ENCODE measurements at regions not wholly inside any gene's neighbourhood (a gene's known extent, or its start where the extent isn't known, plus 50 kb on each side); places are given as distances from the start of the nearest gene placed in this dataset.

DNA sequence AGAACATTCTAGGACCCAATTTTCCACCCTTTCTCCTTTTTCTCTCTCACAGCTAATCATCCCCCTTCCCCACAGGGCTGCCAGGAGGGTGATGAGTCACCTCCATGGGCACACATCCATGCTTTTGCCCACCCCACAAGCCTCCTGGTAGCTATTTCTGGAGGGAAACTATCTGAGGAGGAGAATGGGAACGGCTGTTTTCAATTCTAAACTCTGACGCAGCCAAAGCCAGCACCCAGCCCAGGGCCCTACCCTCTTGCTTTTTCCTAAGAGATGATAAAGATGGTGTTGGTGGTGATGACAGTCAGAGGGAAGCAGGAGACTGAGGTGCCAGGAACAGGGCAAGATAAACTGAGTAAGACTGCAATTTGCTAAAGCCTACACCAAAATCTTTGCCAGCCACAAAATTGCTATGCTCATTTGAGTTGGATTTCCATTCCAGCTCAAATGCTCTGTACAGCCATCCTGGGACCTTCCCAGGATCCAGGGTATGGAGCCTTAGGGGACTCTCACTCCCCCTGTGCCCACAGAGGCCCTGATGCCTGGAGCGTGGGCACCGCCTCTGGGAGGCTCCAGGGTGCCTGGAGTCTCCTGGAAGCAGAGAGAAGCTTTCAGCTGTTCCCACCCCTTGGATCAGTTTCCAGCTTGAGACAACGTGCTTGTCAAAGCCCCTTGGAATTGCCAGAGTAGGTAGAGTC is 62.0 kb upstream of the FZD7 start:
- DNase-seq (ENCODE audit: low read depth), result no peak
- no peak for TF ChIP-seq CTCF (IDR thresholded peaks at IDR 0.05; ENCODE audit: low read length, missing control alignments)
- no peak overlapping the region for H3K4me3 ChIP-seq (replicated peaks; ENCODE audit: low read depth, low read length)

DNA sequence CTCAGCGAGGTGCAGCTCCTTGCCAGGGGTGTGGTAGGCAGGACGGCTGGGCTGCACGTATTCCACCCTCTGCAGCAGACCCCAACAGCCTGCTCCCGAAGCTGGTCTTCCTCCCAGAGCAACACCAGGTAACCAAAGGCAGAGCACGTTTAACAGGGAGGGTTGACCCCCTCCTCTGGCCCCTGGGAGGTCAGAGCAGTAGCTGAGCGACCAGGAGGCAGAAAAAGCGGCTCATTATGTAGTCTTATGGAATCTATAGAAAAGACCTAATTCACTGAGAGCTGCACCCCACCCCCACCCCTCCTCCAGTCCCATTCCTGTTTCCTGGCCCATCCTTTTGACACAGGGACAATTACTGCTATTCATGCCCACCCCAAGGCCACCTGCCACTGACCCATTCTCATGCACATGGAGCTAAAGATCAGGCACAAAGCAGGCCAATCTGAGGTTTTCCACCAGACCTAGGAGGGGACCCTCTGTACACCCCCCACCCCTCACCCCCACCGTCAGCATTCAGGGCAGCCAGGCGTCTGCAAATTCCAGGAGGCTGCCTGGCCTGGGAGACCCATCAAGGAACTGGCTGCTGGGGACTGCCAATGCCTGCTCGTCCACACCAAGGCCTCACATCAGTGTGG is 60.9 kb upstream of the FZD7 start:
- DNase-seq (ENCODE audit: low read depth), result no peak
- H3K4me3 ChIP-seq (replicated peaks; ENCODE audit: low read depth, low read length), result no peak overlapping the region
- no peak for TF ChIP-seq CTCF (IDR thresholded peaks at IDR 0.05; ENCODE audit: low read length, missing control alignments)

GRCh38 chr2:201973305-201973928 is 60.2 kb upstream of the FZD7 start:
- no peak for DNase-seq (ENCODE audit: low read depth)
- no peak for TF ChIP-seq CTCF (IDR thresholded peaks at IDR 0.05; ENCODE audit: low read length, missing control alignments)
- H3K4me3 ChIP-seq (replicated peaks; ENCODE audit: low read depth, low read length), result no peak overlapping the region

- TF ChIP-seq CTCF (IDR thresholded peaks at IDR 0.05; ENCODE audit: low read length, missing control alignments), result no peak
- no peak for DNase-seq (ENCODE audit: low read depth)
- no peak overlapping the region for H3K4me3 ChIP-seq (replicated peaks; ENCODE audit: low read depth, low read length)
Measured at GRCh38 chr2:201974171-201975100, 59.2 kb upstream of the FZD7 start.

DNA sequence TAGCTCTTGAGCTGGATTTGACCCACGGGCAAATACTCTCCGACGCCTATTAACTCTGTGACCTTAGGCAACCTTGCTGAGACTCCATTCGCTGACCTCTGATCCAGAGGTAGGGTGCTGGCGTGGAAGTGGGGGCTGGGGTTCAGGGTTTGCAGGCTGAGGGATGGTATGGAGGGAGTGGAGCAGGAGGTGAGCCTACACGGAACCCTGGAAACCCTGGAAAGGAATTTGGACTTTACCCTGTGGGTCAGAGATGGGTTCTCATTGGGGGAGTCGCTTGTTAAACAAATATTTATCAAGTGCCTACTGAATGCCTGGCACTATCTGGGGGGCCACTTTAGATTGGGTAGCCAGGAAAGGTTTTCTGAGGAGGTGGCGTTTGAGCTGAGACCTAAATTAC is 58.2 kb upstream of the FZD7 start:
- TF ChIP-seq CTCF (IDR thresholded peaks at IDR 0.05; ENCODE audit: low read length, missing control alignments), result no peak
- no peak for DNase-seq (ENCODE audit: low read depth)
- H3K4me3 ChIP-seq (replicated peaks; ENCODE audit: low read depth, low read length), result no peak overlapping the region

DNA sequence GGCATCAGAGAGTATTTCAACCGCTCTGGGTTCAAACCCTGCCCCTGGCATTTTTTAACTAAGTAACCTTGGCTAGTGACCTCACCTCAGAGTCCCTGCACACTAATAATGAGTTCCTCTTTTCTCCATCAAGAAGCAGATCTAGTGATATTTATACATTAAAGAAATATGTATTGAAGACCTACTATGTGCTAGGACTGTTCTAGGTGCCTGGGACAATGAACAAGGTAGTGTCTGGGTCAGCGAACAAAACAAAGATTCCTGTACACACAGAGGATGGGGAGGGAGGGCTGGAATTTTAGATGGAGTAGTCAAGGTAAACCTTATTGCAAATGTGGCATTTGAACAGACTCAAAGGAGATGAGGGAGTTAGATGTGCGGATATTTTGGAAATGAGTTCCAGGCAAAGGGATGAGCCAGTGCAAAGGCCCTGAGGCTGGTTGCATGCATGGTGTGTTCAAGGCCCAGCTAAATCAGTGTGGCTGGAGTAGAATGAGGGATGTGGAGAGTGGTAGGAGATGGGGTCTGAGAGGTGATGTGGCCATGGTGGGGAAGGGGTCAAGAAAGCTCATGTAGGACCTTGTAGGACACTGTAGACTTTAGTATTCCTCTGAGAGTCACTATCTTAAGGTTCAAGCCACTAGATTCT is 57.6 kb upstream of the FZD7 start:
- DNase-seq (ENCODE audit: low read depth), result no peak
- H3K4me3 ChIP-seq (replicated peaks; ENCODE audit: low read depth, low read length), result no peak overlapping the region
- TF ChIP-seq CTCF (IDR thresholded peaks at IDR 0.05; ENCODE audit: low read length, missing control alignments), result no peak

All from fibroblast of pulmonary artery (primary cell).